GM23338 (cell line): ENCODE measurements at regions not wholly inside any gene's neighbourhood (a gene's known extent, or its start where the extent isn't known, plus 50 kb on each side); places are given as distances from the start of the nearest gene placed in this dataset.

Experiments used
- ATAC-seq: fragments of 200-7000 bp; cut with Tn5 transposase; 3 replicates; pipeline ENCODE4 v1.9.1; 2020
- DNase-seq: peaks from one replicate; pipeline ENCODE4 v3.0.0-alpha.2; 2015; ENCODE audit warnings: low spot score
- H2AFZ ChIP-seq: fragments of 200-600 bp; sonication (generic); 2 replicates; pipeline ENCODE4 v1.8.0; 2016; ENCODE audit warnings: antibody characterized with exemption, mild to moderate bottlenecking, moderate library complexity
- H3F3A ChIP-seq: fragments of 200-600 bp; sonication (generic); replicated peaks from 2 replicates; pipeline ENCODE4 v1.8.0; 2017; ENCODE audit warnings: antibody characterized with exemption, mixed run types, low read depth
- H3K27ac ChIP-seq: fragments of 200-600 bp; sonication (generic); 2 replicates; pipeline ENCODE4 v1.6.1; 2016; ENCODE audit warnings: low read depth
- H3K27me3 ChIP-seq: fragments of 200-600 bp; sonication (generic); 2 replicates; pipeline ENCODE4 v1.8.0; 2016; ENCODE audit warnings: mild to moderate bottlenecking, mixed run types, moderate library complexity; ENCODE audit not compliant: insufficient read depth
- H3K36me3 ChIP-seq: fragments of 200-600 bp; sonication (generic); 2 replicates; pipeline ENCODE4 v1.8.0; 2016; ENCODE audit warnings: mild to moderate bottlenecking; ENCODE audit not compliant: insufficient read depth
- H3K4me1 ChIP-seq: fragments of 200-600 bp; sonication (generic); 2 replicates; pipeline ENCODE4 v1.8.0; 2016; ENCODE audit warnings: mild to moderate bottlenecking, moderate library complexity; ENCODE audit not compliant: insufficient read depth
- H3K4me2 ChIP-seq: fragments of 200-600 bp; sonication (generic); 2 replicates; pipeline ENCODE4 v1.7.1; 2017; ENCODE audit warnings: mixed run types
- H3K4me3 ChIP-seq: fragments of 200-600 bp; sonication (generic); 2 replicates; pipeline ENCODE4 v1.6.1; 2016; ENCODE audit warnings: mixed run types
- H3K79me2 ChIP-seq: fragments of 200-600 bp; sonication (generic); replicated peaks from 2 replicates; pipeline ENCODE4 v1.8.0; 2017; ENCODE audit warnings: mild to moderate bottlenecking; ENCODE audit not compliant: insufficient read depth
- H3K9me2 ChIP-seq: fragments of 200-600 bp; sonication (generic); 2 replicates; pipeline ENCODE4 v1.8.0; 2017; ENCODE audit not compliant: insufficient read depth
- H4K20me1 ChIP-seq: fragments of 200-600 bp; sonication (generic); replicated peaks from 2 replicates; pipeline ENCODE4 v1.8.0; 2017; ENCODE audit warnings: mild to moderate bottlenecking; ENCODE audit not compliant: insufficient read depth
- H3K27ac Mint-ChIP-seq: 2 replicates; pipeline ENCODE4 v1.8.0; 2020; ENCODE audit warnings: inconsistent platforms, mild to moderate bottlenecking, moderate library complexity, mixed read lengths
- H3K27me3 Mint-ChIP-seq: 3 replicates; pipeline ENCODE4 v1.8.0; 2022; ENCODE audit warnings: low read depth, mild to moderate bottlenecking, moderate library complexity, mixed read lengths, inconsistent platforms; ENCODE audit not compliant: insufficient read depth, poor library complexity
- H3K36me3 Mint-ChIP-seq: 3 replicates; pipeline ENCODE4 v1.8.0; 2021; ENCODE audit warnings: low read depth, mild to moderate bottlenecking, inconsistent platforms, moderate library complexity, mixed read lengths
- H3K4me1 Mint-ChIP-seq: 3 replicates; pipeline ENCODE4 v1.8.0; 2020; ENCODE audit warnings: mild to moderate bottlenecking, inconsistent platforms, mixed read lengths
- H3K4me3 Mint-ChIP-seq: 3 replicates; pipeline ENCODE4 v1.8.0; 2021; ENCODE audit warnings: moderate library complexity, mild to moderate bottlenecking, inconsistent platforms, mixed read lengths
- H3K9me3 Mint-ChIP-seq: 3 replicates; pipeline ENCODE4 v1.8.0; 2020; ENCODE audit warnings: moderate library complexity, mild to moderate bottlenecking, inconsistent platforms, mixed read lengths
- CTCF ChIP-seq, 2 experiments: fragments of 200-600 bp in 1 of 2; sonication (generic) in 1 of 2; conservative IDR thresholded peaks; 2 replicates each; pipeline versions ENCODE4 v1.5.1 to v1.6.1; 2016 to 2017; ENCODE audit warnings: antibody characterized with exemption in 2 of 2, low read depth in 2 of 2, mild to moderate bottlenecking in 2 of 2, moderate library complexity in 1 of 2
- ETS1 ChIP-seq: IDR thresholded peaks from 2 replicates; pipeline ENCODE4 v1.6.1; 2016; ENCODE audit warnings: antibody characterized with exemption
- EZH2 ChIP-seq: fragments of 200-600 bp; sonication (generic); IDR thresholded peaks from one replicate; pipeline ENCODE4 v1.8.0; 2017; ENCODE audit warnings: antibody characterized with exemption, mild to moderate bottlenecking, low read depth; ENCODE audit not compliant: unreplicated experiment
- JUNB ChIP-seq: IDR thresholded peaks from one replicate; pipeline ENCODE4 v1.6.1; 2016; ENCODE audit warnings: antibody characterized with exemption; ENCODE audit not compliant: unreplicated experiment
- POLR2AphosphoS5 ChIP-seq: IDR thresholded peaks from 2 replicates; pipeline ENCODE4 v1.6.1; 2016; ENCODE audit warnings: antibody characterized with exemption, low read depth
- ZNF331 ChIP-seq: fragments of 250-450 bp; sonication (Bioruptor Pico); IDR thresholded peaks from 2 replicates; pipeline ENCODE4 v1.5.0; 2020; ENCODE audit warnings: low read depth, mild to moderate bottlenecking, moderate library complexity
- ZNF462 ChIP-seq: fragments of 250-450 bp; sonication (Bioruptor Pico); IDR thresholded peaks from 2 replicates; pipeline ENCODE4 v1.5.0; 2020; ENCODE audit warnings: mild to moderate bottlenecking, moderate library complexity

- TF ChIP-seq ZNF462: no peak
Measured at GRCh38 chr5:155200608-155201007, 187.1 kb downstream of the KIF4B start (continued).

GRCh38 chr5:155211764-155212163 lies 198.2 kb downstream of the KIF4B start:
- no peak for ATAC-seq
- H3K79me2 ChIP-seq: no peaks in the 10 kb centered on the region
- Mint-ChIP-seq H3K36me3 (no peaks in the 10 kb centered on the region), H3K27ac (no peak overlapping the region), H3K4me1 (peaks cover 10% of the 10 kb centered on the region), H3K9me3 (0 out of 3 replicates have a peak, but pooled peaks cover 5% of the 10 kb centered on the region), H3K4me3 (no peak overlapping the region), H3K27me3 (no peaks in the 10 kb centered on the region)
- H4K20me1 ChIP-seq: no peaks in the 10 kb centered on the region
- no peak overlapping the region for H2AFZ ChIP-seq
- H3F3A ChIP-seq: no peaks in the 10 kb centered on the region
- H3K4me3 ChIP-seq: no peak overlapping the region
- H3K9me2 ChIP-seq: 0 out of 2 replicates have a peak, but pooled peaks cover 5% of the 10 kb centered on the region
- H3K4me1 ChIP-seq: 0 out of 2 replicates have a peak, but pooled peaks cover 3% of the 10 kb centered on the region
- no peaks in the 10 kb centered on the region for H3K27me3 ChIP-seq
- H3K36me3 ChIP-seq: no peaks in the 10 kb centered on the region
- DNase-seq: no peak
- no peak overlapping the region for H3K4me2 ChIP-seq
- H3K27ac ChIP-seq: no peak overlapping the region
- TF ChIP-seq POLR2AphosphoS5 (no peak), ETS1 (no peak), CTCF (conservative IDR thresholded peaks at IDR 0.05; ENCODE audit: low read depth in 2 of 2) (no peak), ZNF462 (no peak), EZH2 (no peak), JUNB (no peak), ZNF331 (CRISPR knock-in tag) (no peak)
